ENCODE measurements at regions not wholly inside any gene's neighbourhood (a gene's known extent, or its start where the extent isn't known, plus 50 kb on each side); places are given as distances from the start of the nearest gene placed in this dataset.

DNA sequence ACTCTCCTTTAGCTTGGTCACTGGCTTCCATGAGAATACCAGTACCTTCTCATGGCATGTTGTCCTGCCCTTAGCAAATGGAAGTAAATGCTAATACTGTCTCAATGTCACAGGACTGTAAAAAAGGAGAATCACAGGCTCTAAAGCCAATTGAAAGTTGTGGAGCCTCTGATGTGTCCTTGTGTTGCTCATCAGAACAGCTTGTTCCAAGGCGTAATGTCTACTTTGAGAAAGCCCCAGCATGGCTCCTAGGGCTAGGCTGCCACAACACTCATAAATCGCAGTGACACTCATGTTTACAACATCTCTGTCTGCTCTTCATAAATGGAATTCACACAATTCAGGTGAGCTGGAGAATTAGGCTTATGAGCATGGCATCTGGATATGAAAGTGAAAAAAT lies 94.9 kb downstream of the ACTL7B start:
- H3K36me3 Mint-ChIP-seq (ENCODE audit: low read depth) = no peaks in the 10 kb centered on the region
- H3K4me1 Mint-ChIP-seq (ENCODE audit: low read depth) = no peaks in the 10 kb centered on the region
- H3K9me3 Mint-ChIP-seq = no peaks in the 10 kb centered on the region
- intact Hi-C loops (cut with micrococcal nuclease) = no loop called here
- peaks cover 2% of the 10 kb centered on the region for H3K27me3 Mint-ChIP-seq (ENCODE audit: low read depth)
- no peak for DNase-seq (ENCODE audit: low spot score)
- no peak overlapping the region for H3K4me3 Mint-ChIP-seq (ENCODE audit: low read depth)
- H3K27ac Mint-ChIP-seq = no peak overlapping the region

DNA sequence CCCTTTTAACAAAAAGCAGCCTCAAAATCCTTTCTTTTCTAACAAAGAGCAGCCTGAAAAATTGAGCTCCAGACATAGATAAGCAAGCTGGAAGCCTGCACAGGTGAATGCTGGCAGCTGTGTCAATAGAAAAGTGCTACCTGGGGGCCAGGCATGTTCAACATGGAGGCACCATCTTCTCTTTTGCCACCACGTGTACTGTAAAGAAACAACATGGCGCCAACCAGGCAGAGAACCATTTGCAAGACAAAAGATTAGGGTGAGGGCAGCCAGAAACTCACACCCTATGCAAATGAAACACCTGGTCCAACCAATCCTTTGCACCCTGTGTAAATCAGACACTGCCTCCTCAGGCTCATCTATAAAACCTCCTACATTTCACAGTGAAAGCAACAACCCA lies 96.0 kb downstream of the ACTL7B start:
- DNase-seq (ENCODE audit: low spot score) = no peak
- intact Hi-C loops (cut with micrococcal nuclease) = no loop called here
- no peaks in the 10 kb centered on the region for H3K9me3 Mint-ChIP-seq
- peaks cover 2% of the 10 kb centered on the region for H3K27me3 Mint-ChIP-seq (ENCODE audit: low read depth)
- no peak overlapping the region for H3K4me3 Mint-ChIP-seq (ENCODE audit: low read depth)
- H3K36me3 Mint-ChIP-seq (ENCODE audit: low read depth) = no peaks in the 10 kb centered on the region
- H3K4me1 Mint-ChIP-seq (ENCODE audit: low read depth) = no peaks in the 10 kb centered on the region
- H3K27ac Mint-ChIP-seq = no peak overlapping the region

DNA sequence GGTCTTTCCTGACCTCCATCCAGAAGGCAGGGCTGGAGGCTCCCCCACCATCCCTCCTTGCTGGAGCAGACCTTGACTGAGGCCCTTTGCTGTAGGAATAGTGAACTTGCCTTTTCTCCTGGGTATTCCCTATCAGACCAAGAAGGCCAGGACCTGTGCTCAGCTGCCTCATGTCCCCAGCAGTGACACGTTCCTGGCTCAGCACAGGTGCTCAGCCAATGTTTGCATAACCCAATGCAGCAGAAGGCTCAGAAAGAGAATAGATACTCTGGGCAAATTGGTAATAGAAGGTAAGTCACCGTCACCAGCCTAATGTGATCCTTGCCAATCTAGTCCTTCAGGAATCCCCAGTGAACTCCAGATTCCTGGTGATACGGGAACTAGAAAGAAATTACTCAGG lies 96.4 kb downstream of the ACTL7B start:
- Mint-ChIP-seq H3K4me3 (ENCODE audit: low read depth) (no peak overlapping the region), H3K9me3 (no peaks in the 10 kb centered on the region), H3K4me1 (ENCODE audit: low read depth) (no peaks in the 10 kb centered on the region), H3K27me3 (ENCODE audit: low read depth) (peaks cover 2% of the 10 kb centered on the region), H3K36me3 (ENCODE audit: low read depth) (no peaks in the 10 kb centered on the region), H3K27ac (no peak overlapping the region)
- intact Hi-C loops (cut with micrococcal nuclease) = no loop called here
- DNase-seq (ENCODE audit: low spot score) = no peak

DNA sequence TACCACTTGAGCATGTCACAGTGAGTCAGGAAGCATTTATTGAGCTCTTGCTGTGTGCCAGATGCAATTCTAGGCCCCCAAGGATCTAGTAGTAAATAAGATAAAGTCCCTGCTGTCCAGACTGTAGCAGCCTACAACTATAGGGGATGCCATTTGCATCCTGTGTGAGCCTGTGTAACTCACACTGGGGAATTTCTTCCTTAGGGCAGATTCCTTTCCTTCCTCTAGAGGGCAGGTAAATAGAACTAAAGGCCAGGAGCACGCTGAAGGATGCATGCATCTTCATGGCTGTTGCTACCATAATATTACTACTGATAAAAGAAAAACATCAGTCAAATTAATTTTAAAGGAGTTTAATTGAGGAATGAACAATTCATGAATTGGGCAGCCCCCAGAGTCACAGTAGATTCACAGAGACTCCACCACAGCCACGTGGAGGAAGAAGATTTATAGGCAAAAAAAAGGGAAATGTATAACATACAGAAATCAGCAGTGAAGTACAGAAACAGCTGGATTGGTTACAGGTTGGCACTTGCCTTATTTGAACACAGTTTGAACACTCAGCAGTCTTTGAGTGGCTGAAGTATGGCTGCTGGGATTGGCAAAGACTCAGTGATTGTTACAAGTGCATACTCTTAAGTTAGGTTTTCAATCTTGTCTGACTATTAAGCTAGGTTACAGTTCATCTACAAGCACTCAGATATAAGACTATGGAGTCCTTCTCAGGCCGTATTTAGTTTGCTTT lies 98.9 kb downstream of the ACTL7B start:
- H3K27ac Mint-ChIP-seq = no peak overlapping the region
- H3K36me3 Mint-ChIP-seq (ENCODE audit: low read depth) = no peaks in the 10 kb centered on the region
- H3K4me3 Mint-ChIP-seq (ENCODE audit: low read depth) = no peak overlapping the region
- peaks cover 2% of the 10 kb centered on the region for H3K27me3 Mint-ChIP-seq (ENCODE audit: low read depth)
- no peaks in the 10 kb centered on the region for H3K4me1 Mint-ChIP-seq (ENCODE audit: low read depth)
- intact Hi-C loops (cut with micrococcal nuclease) = no loop called here
- DNase-seq (ENCODE audit: low spot score) = no peak
- no peaks in the 10 kb centered on the region for H3K9me3 Mint-ChIP-seq

DNA sequence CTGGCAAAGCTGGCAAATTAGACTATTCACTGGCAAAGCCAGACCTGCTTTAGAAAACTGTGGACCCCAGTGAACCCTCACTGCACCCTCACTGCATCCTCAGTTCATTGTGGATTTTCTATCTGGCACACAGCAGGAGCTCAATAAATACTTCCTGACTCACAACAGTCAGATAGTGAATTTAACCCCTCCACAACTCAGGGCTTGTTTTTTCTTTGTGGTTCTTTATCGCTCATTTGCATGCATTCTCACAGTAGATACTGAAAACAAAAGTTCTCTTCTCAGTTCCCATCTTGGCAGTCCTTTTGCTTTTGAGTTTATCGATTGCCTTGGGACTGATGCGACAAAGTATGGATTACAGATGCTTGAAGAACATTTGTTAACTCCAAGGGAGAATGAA lies 99.8 kb downstream of the ACTL7B start:
- Mint-ChIP-seq H3K4me3 (ENCODE audit: low read depth) (no peak overlapping the region), H3K9me3 (no peaks in the 10 kb centered on the region), H3K27me3 (ENCODE audit: low read depth) (peaks cover 2% of the 10 kb centered on the region), H3K4me1 (ENCODE audit: low read depth) (no peaks in the 10 kb centered on the region), H3K36me3 (ENCODE audit: low read depth) (no peaks in the 10 kb centered on the region), H3K27ac (no peak overlapping the region)
- intact Hi-C loops (cut with micrococcal nuclease) = no loop called here
- DNase-seq (ENCODE audit: low spot score) = no peak

DNA sequence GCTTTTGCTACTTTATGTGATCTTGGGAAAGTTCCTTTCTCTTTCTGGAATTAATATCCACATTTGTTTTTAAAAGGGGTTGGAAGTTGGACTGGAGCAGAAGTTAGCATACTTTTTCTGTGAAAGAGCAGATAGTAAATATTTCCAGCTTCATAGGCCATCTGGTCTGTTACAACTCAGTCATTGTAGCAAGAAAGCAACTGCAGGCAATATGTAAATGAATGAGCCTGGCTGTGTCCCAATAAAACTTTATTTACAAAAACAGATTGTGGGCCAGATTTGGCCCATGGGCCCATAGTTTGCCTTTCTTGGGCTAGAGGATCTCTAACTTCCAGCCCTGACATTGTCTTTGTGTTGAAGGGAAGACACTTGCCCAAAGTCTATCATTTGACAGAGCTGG lies 104.4 kb downstream of the ACTL7B start:
- no peaks in the 10 kb centered on the region for H3K4me1 Mint-ChIP-seq (ENCODE audit: low read depth)
- H3K27ac Mint-ChIP-seq = no peak overlapping the region
- no peak overlapping the region for H3K4me3 Mint-ChIP-seq (ENCODE audit: low read depth)
- no peak for DNase-seq (ENCODE audit: low spot score)
- no peaks in the 10 kb centered on the region for H3K27me3 Mint-ChIP-seq (ENCODE audit: low read depth)
- intact Hi-C loops (cut with micrococcal nuclease) = no loop called here
- H3K9me3 Mint-ChIP-seq = no peaks in the 10 kb centered on the region
- no peaks in the 10 kb centered on the region for H3K36me3 Mint-ChIP-seq (ENCODE audit: low read depth)

DNA sequence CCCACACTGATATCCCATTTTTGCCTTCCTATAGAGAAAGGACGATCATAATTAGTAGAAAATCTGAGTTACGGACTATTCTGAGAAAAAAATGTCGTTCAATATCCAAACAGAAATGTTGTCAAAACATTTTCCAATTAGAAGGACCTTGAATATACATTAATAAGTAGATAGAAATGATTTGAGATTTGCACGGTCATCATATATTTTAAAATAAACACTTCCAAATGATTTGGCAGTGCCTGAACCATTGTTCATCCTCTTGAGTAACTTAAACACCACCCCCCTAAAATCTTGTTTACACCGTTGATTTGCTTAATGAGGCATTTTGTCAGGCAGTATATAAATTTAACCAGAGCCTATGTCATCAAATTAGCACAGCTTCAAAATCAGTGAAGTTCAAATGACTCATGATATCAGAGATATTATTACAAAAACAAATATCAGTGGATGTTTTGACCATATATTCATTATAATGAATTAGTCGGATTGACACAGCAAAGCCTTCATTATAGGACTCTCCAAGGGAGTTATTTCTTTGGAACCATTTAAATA lies 105.0 kb downstream of the ACTL7B start:
- Mint-ChIP-seq H3K4me3 (ENCODE audit: low read depth) (no peak overlapping the region), H3K4me1 (ENCODE audit: low read depth) (no peaks in the 10 kb centered on the region), H3K27ac (no peak overlapping the region), H3K9me3 (no peaks in the 10 kb centered on the region), H3K27me3 (ENCODE audit: low read depth) (no peaks in the 10 kb centered on the region), H3K36me3 (ENCODE audit: low read depth) (no peaks in the 10 kb centered on the region)
- intact Hi-C loops (cut with micrococcal nuclease) = no loop called here
- DNase-seq (ENCODE audit: low spot score) = no peak

DNA sequence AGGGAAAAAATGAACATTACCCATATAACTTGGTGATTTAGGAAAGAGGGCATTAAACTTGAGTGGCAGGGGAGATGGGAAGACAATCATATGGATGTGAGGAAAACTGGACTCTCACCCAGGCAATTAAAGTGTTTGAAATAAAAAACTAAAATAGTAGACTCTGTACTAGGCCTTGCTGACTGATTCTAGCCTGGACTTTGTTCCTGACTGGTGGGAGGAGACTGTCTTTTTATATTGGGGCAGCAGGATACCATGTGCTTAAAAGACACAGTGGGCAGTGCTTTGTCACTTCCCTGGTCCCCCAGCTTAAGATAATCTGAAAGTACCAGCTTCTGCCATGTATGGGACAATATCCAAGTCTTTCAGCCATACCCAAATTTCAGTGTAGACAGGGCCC lies 107.0 kb downstream of the ACTL7B start:
- no peaks in the 10 kb centered on the region for H3K36me3 Mint-ChIP-seq (ENCODE audit: low read depth)
- no peaks in the 10 kb centered on the region for H3K27me3 Mint-ChIP-seq (ENCODE audit: low read depth)
- H3K27ac Mint-ChIP-seq = no peak overlapping the region
- no peaks in the 10 kb centered on the region for H3K9me3 Mint-ChIP-seq
- no peak for DNase-seq (ENCODE audit: low spot score)
- H3K4me3 Mint-ChIP-seq (ENCODE audit: low read depth) = no peak overlapping the region
- H3K4me1 Mint-ChIP-seq (ENCODE audit: low read depth) = no peaks in the 10 kb centered on the region
- intact Hi-C loops (cut with micrococcal nuclease) = no loop called here

DNA sequence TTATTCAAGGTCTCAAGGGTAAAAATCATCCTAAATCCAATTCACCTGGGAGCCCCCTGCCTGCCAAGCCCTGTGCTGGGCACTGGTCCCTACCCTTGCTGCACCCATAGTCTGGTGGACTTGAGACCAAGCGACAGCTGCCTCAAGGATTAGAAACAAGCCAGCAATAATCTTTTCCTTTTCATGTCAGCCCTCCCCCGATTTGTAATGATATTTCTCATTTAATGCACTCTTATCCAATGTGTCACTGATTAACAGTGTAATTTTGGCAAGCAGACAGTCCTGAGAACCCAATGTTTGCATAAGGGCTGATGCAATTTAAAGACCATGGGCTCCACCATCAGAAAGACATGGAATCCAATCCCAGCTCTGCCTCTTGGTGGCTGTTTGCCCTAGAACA lies 108.9 kb downstream of the ACTL7B start:
- no peaks in the 10 kb centered on the region for H3K9me3 Mint-ChIP-seq
- H3K4me3 Mint-ChIP-seq (ENCODE audit: low read depth) = no peak overlapping the region
- no peak overlapping the region for H3K27ac Mint-ChIP-seq
- H3K27me3 Mint-ChIP-seq (ENCODE audit: low read depth) = no peaks in the 10 kb centered on the region
- intact Hi-C loops (cut with micrococcal nuclease) = no loop called here
- no peaks in the 10 kb centered on the region for H3K36me3 Mint-ChIP-seq (ENCODE audit: low read depth)
- DNase-seq (ENCODE audit: low spot score) = no peak
- no peaks in the 10 kb centered on the region for H3K4me1 Mint-ChIP-seq (ENCODE audit: low read depth)

DNA sequence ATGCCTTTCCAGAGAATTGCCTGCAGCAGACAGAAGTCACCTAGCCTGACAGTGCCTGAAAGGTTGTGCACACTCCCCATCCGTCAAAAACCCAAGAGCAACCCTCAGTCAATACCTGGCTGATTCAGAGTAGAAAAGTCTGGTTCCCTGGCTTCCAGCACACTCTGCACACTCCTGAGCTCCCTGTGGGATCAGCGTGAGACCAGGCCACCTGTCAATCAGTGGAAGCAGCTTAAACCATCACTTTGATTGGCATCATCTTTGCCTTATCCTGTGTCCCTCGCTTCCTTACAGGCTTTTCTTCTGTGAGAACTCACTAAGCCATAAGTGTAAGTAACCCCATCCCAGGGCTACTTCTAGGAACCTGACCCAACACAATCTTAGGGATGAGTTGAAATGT lies 109.8 kb downstream of the ACTL7B start:
- no peak for DNase-seq (ENCODE audit: low spot score)
- no peaks in the 10 kb centered on the region for H3K9me3 Mint-ChIP-seq
- H3K27me3 Mint-ChIP-seq (ENCODE audit: low read depth) = no peaks in the 10 kb centered on the region
- no peak overlapping the region for H3K4me3 Mint-ChIP-seq (ENCODE audit: low read depth)
- H3K27ac Mint-ChIP-seq = no peak overlapping the region
- H3K4me1 Mint-ChIP-seq (ENCODE audit: low read depth) = no peaks in the 10 kb centered on the region
- no peaks in the 10 kb centered on the region for H3K36me3 Mint-ChIP-seq (ENCODE audit: low read depth)
- intact Hi-C loops (cut with micrococcal nuclease) = no loop called here

DNA sequence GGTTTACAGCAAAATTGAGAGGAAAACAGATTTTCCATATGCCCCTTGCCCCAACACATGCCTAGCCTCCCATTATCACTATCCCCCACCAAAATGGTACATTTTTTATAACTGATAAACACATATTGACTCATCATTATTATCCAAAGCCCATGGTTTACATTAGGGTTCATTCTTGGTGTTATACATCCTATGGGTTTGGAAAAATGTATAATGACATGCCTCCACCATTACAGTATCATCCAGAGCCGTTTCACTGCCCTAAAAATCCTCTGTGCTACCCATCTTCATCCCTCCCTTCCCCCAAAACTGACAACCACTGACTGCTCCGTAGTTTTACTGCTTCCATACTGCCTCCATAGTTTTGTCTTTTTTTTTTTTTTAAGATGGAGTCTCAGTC lies 111.1 kb downstream of the ACTL7B start:
- H3K27ac Mint-ChIP-seq = no peak overlapping the region
- DNase-seq (ENCODE audit: low spot score) = no peak
- no peaks in the 10 kb centered on the region for H3K27me3 Mint-ChIP-seq (ENCODE audit: low read depth)
- H3K4me1 Mint-ChIP-seq (ENCODE audit: low read depth) = no peaks in the 10 kb centered on the region
- no peaks in the 10 kb centered on the region for H3K9me3 Mint-ChIP-seq
- intact Hi-C loops (cut with micrococcal nuclease) = no loop called here
- H3K4me3 Mint-ChIP-seq (ENCODE audit: low read depth) = no peak overlapping the region
- no peaks in the 10 kb centered on the region for H3K36me3 Mint-ChIP-seq (ENCODE audit: low read depth)

DNA sequence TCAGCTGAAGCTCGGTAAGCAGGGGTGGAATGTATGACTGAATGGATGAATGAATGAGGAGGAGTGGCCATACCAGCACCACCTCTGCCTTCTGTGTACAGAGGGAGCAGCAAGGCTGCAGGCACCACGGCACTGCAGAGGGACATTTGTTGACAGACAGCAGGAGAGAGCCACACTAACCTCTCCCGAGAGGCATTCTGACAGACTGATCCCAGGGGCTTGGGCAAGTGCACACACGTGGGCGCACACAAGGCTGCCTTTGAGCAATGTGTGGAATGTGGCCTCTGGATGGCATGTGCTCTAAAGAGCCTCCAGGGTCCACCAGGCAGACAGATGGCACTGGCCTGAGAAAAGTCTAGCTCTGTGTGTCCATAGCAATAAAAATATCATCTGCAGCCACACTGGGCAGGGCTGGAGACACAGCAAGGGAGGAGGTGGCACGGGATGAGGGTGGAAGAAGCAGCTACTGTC lies 111.8 kb downstream of the ACTL7B start:
- no peak for DNase-seq (ENCODE audit: low spot score)
- Mint-ChIP-seq H3K9me3 (no peaks in the 10 kb centered on the region), H3K36me3 (ENCODE audit: low read depth) (no peaks in the 10 kb centered on the region), H3K27me3 (ENCODE audit: low read depth) (no peaks in the 10 kb centered on the region), H3K4me1 (ENCODE audit: low read depth) (no peaks in the 10 kb centered on the region), H3K4me3 (ENCODE audit: low read depth) (no peak overlapping the region), H3K27ac (no peak overlapping the region)
- intact Hi-C loops (cut with micrococcal nuclease) = no loop called here

DNA sequence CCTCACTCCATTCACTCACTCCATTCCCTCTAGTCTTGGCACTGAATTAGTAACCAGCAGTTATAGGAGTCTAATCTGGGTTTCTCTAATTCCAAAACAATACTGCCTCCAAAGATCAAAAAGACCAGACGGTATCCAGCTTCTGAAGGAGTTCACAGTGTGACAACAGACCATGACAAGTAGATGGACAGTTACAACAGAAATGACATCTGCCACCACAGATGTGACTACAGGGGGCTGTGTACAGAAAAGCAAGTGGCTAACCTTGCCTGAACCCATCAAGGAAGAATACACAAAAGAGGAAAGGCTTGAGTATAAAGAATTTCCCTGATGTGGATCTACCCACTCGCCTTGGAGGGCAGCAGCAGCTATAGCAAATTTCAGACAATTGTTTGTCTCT lies 112.4 kb downstream of the ACTL7B start:
- H3K4me3 Mint-ChIP-seq (ENCODE audit: low read depth) = no peak overlapping the region
- H3K9me3 Mint-ChIP-seq = no peaks in the 10 kb centered on the region
- H3K36me3 Mint-ChIP-seq (ENCODE audit: low read depth) = no peaks in the 10 kb centered on the region
- intact Hi-C loops (cut with micrococcal nuclease) = no loop called here
- no peaks in the 10 kb centered on the region for H3K27me3 Mint-ChIP-seq (ENCODE audit: low read depth)
- no peak overlapping the region for H3K27ac Mint-ChIP-seq
- H3K4me1 Mint-ChIP-seq (ENCODE audit: low read depth) = no peaks in the 10 kb centered on the region
- DNase-seq (ENCODE audit: low spot score) = no peak

DNA sequence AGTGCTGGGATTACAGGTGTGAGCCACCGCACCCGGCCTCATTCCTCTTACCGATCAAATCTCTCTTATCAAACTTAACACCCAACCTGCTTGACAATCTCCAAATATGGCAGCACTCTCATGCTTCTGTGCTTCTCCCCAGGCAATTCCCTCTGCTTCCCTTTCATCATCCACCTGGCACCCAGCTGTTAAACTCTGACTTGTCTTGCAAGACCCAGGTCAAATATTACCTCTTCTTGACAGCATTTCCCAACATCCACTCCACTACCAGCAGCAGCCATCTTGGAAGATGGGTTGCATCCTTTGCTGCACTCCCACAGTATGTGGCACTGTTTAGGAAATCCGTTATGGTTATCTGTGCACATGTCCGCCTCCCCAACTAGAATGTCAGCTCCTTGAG lies 113.6 kb downstream of the ACTL7B start:
- no peak overlapping the region for H3K4me3 Mint-ChIP-seq (ENCODE audit: low read depth)
- H3K36me3 Mint-ChIP-seq (ENCODE audit: low read depth) = no peaks in the 10 kb centered on the region
- H3K27me3 Mint-ChIP-seq (ENCODE audit: low read depth) = no peaks in the 10 kb centered on the region
- intact Hi-C loops (cut with micrococcal nuclease) = no loop called here
- no peak for DNase-seq (ENCODE audit: low spot score)
- no peak overlapping the region for H3K27ac Mint-ChIP-seq
- no peaks in the 10 kb centered on the region for H3K9me3 Mint-ChIP-seq
- no peaks in the 10 kb centered on the region for H3K4me1 Mint-ChIP-seq (ENCODE audit: low read depth)
